ENCODE measurements at regions not wholly inside any gene's neighbourhood (a gene's known extent, or its start where the extent isn't known, plus 50 kb on each side); places are given as distances from the start of the nearest gene placed in this dataset.
"Not testable (repeated sequence)": the region's sequence is repeated elsewhere in the genome, so short reads cannot be mapped to it uniquely, and the experiment has no call there.

- DNase-seq: not testable (repeated sequence)
These were observed 117.8 kb downstream of the TLR5 start for GRCh38 chr1:223025190-223025734.

GRCh38 chr1:223026639-223027038 is 116.4 kb downstream of the TLR5 start:
- not testable (repeated sequence) for DNase-seq

DNA sequence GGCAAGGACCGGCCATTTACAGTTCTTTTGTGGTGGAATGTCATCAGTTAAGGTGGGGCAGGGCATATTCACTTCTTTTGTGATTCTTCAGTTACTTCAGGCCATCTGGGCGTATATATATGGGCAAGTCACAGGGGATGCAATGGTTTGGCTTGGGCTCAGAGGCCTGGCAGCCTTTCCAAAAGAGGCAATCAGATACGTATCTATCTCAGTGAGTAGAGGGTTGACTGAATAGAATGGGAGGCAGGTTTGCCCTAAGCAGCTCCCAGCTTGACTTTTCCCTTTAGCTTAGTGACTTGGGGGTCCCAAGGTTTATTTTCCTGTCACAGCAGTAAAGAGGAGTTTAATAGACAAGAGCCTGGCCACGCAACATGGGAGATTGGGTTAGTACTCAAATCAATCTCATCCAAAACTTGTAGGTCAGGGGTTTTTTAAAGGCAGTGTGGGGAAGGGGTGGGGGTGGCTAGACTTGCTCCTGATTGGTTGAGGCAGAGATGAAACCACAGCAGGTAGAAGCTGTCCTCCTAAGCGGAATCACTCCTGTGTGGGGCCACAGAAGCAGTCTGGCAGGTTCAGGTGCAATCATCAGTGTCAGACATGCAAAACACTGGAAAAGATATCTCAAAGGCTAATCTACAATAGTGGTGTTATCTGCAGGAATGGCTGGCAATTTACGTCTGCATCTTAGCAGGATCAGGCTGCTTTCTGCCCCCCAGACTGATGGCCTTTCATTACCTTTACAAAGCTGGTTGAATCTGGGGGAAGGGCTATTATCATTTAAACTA is 112.9 kb downstream of the TLR5 start:
- no peak for DNase-seq

- no peak for DNase-seq
These were observed 112.1 kb downstream of the TLR5 start for GRCh38 chr1:223030871-223031400.

- no peak for DNase-seq
These were observed 111.1 kb downstream of the TLR5 start for GRCh38 chr1:223031733-223032601.

DNA sequence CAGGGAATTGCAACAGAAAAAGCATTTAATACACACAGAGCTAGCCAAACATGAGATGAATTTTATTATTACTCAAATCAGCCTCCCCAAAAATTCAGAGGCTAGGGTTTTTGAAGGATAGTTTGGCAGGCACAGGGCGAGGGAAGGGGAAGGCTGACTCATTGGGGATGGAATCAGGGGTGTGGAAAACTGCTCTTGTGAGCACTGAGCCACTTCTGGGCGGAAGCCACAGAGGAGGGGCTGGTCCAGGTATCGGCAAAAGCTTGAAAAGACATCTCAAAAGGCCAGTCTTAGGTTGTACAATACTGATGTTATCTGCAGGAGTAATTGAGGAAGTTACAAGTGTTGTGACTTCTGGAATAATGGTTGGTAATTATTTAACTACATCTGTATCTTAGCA is 109.4 kb downstream of the TLR5 start:
- DNase-seq: no peak

DNA sequence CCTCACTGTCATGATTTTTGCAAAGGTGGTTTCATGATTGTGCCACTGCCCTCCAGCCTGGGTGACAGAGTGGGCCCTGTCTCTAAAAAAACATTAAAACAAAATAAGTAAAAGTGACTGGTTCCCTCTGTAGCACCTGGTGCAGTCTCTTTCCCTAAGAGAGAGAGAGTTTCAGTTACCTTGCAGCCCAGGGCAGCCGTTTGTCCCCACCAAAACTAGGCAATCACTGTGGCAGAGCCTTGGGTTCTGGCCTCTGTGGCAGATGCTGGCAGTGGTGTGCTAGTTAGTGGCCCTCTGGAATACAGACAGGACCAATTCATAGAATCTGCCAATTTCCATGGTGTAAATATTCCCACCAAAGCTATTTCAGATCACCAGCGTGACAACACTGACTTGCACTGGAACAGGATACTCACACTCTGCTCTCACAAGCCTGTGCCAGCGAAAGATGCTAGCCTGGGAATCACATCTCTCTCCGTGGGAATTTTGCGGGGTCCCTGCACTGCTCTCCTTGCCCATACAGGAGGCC is 108.7 kb downstream of the TLR5 start:
- DNase-seq: no peak

DNA sequence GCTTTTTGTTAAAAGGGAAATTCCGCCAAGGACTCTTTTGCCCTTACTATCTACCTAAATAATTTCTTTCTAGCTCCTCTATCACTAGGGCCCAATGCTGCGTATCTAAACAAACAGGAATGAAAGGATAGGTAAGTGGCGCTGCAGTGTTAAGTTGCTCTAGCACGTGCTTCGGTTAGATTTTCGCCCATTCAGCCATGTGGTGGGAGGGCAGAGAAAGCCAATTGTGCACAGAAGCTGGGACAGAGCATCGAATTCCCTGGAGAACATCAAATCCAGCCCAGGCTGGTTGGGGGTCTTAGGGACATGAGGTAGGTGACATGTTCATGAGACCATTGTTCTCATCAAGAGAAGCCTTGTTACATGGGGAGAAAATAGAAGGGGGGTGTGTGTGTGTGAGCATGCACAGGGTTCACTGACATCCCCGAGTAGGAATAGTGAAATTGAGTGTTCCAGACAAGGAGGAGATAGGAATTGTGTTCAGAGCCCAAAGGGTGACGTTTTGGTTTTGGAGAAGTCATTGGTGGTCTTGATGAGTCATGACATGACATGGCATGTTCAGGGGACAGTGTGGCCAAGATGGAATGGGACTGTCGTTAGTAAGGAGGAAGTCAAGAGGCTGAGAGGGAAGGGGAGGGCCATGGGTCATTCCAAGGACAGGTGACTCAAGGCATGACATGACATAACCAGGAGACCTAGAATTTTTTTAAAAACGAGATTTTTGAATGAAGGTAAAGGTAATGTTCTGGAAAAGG is 107.1 kb downstream of the TLR5 start:
- DNase-seq: no peak

GRCh38 chr1:223036479-223036845 is 106.6 kb downstream of the TLR5 start:
- DNase-seq: no peak

DNA sequence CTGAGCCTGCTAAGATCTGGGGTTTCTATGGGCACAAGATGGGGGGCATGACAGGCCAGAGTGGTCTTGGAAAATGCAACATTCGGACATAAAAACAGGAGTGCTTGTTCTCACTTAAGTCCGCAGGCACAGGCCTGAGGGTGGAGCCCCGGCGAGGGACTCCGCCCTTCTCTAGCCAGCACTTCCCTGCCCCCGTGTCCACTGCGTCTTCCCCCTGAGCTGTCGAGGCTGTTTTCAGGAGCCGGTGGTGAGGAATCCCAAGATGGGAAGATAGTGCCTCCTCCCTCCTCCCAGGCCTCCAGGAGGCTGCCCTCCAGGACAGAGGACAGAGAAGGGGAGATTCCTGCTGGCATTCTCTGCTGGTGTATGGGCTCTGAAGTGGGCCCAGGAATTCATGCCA is 105.2 kb downstream of the TLR5 start:
- no peak for DNase-seq

DNA sequence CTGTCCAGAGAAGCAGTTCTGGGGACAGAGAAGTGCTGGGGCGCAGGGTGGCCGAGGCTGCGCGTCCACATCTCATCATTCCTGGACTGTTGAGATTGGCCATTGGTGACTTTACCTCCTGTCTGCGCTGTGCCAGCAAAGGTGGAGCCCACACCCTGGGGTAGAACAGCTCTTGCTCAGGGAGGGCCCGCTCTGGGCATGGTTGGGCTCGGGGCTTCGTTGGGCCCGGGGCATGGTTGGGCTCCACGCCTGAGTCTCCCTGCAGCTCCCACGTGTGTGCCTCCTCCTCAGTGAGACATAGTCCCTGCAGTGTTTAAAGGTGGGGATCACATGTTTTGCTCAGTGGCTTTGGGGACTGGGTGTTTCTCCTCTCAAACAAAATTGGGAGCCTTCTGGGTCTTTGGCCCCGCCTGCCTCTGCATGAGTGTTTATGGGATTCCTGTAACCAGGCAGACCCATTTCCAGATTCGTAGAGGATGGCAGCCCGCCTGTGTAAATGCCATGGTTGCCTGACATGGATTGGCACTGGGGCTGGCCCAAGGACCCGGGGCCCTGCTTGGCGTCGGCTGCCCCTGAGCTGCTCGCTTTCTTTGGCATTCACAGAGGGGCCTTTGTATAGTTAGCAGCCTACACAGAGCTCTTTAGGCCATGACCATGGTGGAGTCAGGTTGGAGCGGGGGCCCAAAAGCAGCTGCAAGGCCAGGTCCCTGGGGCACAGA is 104.6 kb downstream of the TLR5 start:
- DNase-seq: no peak

GRCh38 chr1:223039990-223040389 is 103.1 kb downstream of the TLR5 start:
- no peak for DNase-seq

- no peak for DNase-seq
These were observed 101.6 kb downstream of the TLR5 start for GRCh38 chr1:223041481-223041880.

GRCh38 chr1:223045164-223045957 is 97.7 kb downstream of the TLR5 start:
- no peak for DNase-seq

DNA sequence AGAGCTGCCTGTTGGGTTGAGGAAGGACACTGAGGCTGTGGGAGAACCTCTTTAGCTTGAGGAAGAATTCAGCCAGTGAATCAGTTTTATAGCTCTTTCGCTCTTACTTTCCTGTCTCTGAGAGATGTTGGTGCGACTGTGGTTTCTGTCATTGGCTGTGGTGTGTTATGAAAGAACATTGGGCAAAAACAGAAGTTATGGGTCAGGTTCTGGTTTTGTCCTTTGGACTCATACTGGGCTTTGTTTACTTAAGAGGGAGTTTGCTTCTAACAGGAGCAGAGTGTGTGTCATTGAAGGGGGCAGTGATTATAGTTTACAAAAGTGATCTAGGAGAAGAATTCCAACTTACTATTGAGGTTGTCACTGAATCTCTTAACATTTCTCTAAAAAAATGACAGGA is 97.0 kb downstream of the TLR5 start:
- no peak for DNase-seq

DNA sequence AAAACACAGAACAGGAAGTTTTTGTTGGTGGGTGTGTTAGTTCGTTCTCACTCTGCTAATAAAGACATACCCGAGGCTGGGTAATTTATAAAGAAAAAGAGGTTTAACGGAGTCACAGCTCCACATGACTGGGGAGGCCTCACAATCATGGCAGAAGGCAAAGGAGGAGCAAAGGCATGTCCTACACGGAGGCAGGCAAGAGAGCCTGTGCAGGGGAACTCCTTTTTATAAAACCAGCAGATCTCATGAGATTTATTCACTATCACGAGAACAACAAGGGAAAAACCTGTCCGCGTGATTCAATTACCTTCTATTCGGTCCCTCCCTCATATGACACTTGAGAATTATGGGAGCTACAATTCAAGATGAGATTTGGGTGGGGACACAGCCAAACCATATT is 96.6 kb downstream of the TLR5 start:
- not testable (repeated sequence) for DNase-seq

DNA sequence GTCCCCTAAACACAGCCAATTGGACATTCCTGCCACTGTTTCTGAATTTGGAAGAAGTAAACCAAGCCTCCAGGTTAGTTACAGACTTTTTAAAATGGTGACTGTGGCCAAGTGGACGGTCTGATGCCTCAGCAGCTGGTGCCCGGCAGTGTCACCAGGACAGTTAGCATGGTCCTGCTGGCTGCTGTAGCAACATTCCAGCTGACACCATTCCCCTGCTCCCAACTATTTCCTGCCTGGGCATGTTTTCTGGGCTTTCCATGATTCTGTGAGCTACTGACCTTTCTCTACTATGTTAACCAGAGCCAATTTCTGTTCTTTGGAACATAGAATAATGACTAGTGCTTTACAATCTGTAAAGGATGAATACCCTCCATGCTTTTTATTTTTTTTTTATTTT is 95.0 kb downstream of the TLR5 start:
- no peak for DNase-seq

DNA sequence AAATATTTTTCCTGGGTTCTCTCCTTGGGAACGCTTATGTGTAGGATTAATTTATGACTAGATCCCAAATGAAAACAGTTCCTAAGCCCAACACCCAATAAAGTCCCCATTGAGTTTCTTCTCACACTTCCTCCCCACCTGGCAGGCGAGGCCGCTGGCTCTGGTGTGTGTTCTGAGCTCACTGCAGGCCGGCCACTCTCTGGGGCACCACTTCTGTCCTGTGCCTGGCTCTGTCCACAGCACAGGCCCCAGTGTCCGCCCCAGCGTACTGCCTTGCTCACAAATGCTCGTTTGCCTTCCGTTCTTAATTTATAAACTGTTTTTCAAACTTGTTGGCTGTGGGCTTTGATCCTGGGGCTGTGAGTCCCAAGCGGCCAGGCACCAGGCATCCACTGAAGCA is 90.6 kb downstream of the TLR5 start:
- no peak for DNase-seq

DNA sequence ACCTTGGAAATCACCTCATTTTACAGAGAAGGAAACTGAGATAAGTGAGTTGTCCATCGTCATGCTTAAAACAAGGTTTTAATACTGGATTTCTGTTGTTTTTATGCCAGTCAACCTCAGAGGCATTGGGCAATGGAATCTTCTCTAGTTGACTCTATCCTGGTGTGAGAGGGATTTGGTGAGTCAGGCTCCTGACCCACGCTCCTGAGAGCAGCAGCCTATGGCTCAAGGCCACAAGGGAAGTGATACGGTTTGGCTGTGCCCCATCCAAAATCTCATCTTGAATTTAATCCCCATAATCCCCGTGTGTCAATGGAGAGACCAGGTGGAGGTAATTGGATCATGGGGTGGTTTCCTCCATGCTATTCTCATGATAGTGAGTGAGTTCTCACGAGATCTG is 90.1 kb downstream of the TLR5 start:
- no peak for DNase-seq

DNA sequence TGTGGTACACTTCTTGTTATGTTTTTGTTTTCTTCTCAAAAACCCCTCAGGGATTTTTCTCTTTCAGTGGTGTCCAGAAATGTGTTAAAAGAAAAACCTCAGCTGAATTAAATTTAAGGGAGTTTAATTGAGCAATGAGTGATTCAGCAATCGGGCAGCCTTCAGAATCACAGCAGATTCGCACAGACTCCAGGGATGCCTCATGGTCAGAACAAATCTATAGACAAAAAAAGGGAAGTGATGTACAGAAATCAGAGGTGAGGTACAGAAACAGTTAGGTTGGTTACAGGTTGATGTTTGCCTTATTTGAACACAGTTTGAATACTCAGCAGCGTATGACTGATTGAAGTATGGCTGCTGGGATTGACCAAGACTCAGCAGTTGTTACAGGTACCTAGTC is 86.2 kb downstream of the TLR5 start:
- DNase-seq: no peak

GRCh38 chr1:223057569-223058093 is 85.4 kb downstream of the TLR5 start:
- no peak for DNase-seq

Measured in NCI-H2171 treated with DMSO at 0.1 percent for 48 hours (cell line).